ENCODE measurements at regions not wholly inside any gene's neighbourhood (a gene's known extent, or its start where the extent isn't known, plus 50 kb on each side); places are given as distances from the start of the nearest gene placed in this dataset.

DNA sequence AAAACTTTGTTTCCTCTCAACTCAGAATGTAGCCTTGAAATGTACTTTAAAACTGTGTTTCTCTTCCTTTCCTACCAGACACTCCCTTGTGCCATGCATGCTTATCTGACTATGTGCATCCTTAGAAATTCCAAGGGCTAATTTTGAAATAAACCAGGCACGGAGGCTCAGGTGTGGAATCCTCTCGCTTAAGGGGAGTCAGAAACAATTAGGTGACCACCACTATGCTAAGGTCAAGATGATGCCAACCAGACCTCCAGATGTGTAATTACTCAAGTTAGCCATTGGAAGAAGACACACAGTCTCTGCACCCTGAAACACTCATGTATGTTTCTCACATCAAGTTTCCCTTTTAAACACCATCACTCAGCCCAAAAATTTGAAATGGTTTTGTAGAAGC lies 572.1 kb downstream of the VGLL3 start:
- TF ChIP-seq, protein P1, sequence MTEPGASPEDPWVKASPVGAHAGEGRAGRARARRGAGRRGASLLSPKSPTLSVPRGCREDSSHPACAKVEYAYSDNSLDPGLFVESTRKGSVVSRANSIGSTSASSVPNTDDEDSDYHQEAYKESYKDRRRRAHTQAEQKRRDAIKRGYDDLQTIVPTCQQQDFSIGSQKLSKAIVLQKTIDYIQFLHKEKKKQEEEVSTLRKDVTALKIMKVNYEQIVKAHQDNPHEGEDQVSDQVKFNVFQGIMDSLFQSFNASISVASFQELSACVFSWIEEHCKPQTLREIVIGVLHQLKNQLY (CRISPR knock-in tag; IDR thresholded peaks at IDR 0.05) = no peak
- TF ChIP-seq NR2C2 (CRISPR knock-in tag; IDR thresholded peaks at IDR 0.05) = no peak
- TF ChIP-seq TEAD4 (CRISPR knock-in tag; IDR thresholded peaks at IDR 0.05) = no peak
- TF ChIP-seq, protein P2, sequence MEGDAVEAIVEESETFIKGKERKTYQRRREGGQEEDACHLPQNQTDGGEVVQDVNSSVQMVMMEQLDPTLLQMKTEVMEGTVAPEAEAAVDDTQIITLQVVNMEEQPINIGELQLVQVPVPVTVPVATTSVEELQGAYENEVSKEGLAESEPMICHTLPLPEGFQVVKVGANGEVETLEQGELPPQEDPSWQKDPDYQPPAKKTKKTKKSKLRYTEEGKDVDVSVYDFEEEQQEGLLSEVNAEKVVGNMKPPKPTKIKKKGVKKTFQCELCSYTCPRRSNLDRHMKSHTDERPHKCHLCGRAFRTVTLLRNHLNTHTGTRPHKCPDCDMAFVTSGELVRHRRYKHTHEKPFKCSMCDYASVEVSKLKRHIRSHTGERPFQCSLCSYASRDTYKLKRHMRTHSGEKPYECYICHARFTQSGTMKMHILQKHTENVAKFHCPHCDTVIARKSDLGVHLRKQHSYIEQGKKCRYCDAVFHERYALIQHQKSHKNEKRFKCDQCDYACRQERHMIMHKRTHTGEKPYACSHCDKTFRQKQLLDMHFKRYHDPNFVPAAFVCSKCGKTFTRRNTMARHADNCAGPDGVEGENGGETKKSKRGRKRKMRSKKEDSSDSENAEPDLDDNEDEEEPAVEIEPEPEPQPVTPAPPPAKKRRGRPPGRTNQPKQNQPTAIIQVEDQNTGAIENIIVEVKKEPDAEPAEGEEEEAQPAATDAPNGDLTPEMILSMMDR (IDR thresholded peaks at IDR 0.05) = no peak
- no peak for TF ChIP-seq RELA (CRISPR knock-in tag; IDR thresholded peaks at IDR 0.05; ENCODE audit: borderline replicate concordance)
- TF ChIP-seq ZNF423 (CRISPR knock-in tag; IDR thresholded peaks at IDR 0.05) = no peak
- no peak for TF ChIP-seq SP1 (CRISPR knock-in tag; conservative IDR thresholded peaks at IDR 0.05)
- no peak for TF ChIP-seq AFF4 (CRISPR knock-in tag; IDR thresholded peaks at IDR 0.05; ENCODE audit: borderline replicate concordance)
- TF ChIP-seq ZNF281 (CRISPR knock-in tag; IDR thresholded peaks at IDR 0.05) = no peak
- no peak for TF ChIP-seq ATF2 (CRISPR knock-in tag; IDR thresholded peaks at IDR 0.05; ENCODE audit: borderline replicate concordance, low read depth)
- TF ChIP-seq GTF2I (CRISPR knock-in tag; conservative IDR thresholded peaks at IDR 0.05) = no peak
- TF ChIP-seq MAX (CRISPR knock-in tag; IDR thresholded peaks at IDR 0.05) = no peak

Data from WTC11 (cell line).